H7 (cell line): ENCODE measurements at regions not wholly inside any gene's neighbourhood (a gene's known extent, or its start where the extent isn't known, plus 50 kb on each side); places are given as distances from the start of the nearest gene placed in this dataset.

Source experiments
- DNase-seq: peaks from one replicate; pipeline ENCODE4 v3.0.0; 2012
- H3K27me3 ChIP-seq: 2 replicates; pipeline ENCODE4 v1.6.0; 2011; ENCODE audit warnings: mild to moderate bottlenecking, low read length; ENCODE audit not compliant: control insufficient read depth, insufficient read depth
- H3K36me3 ChIP-seq: replicated peaks from 2 replicates; pipeline ENCODE4 v1.5.1; 2011; ENCODE audit warnings: low read length; ENCODE audit not compliant: control insufficient read depth, insufficient read depth
- H3K4me3 ChIP-seq: 2 replicates; pipeline ENCODE4 v1.5.1; 2011; ENCODE audit warnings: low read depth, mild to moderate bottlenecking, control low read depth, low read length, moderate library complexity; ENCODE audit not compliant: insufficient read depth

GRCh38 chr13:47650209-47650608, 350.9 kb downstream of the SUCLA2 start:
- H3K36me3 ChIP-seq, result no peaks in the 10 kb centered on the region
- no peaks in the 10 kb centered on the region for H3K27me3 ChIP-seq
- no peak overlapping the region for H3K4me3 ChIP-seq
- no peak for DNase-seq

GRCh38 chr13:47647001-47647400, 354.1 kb downstream of the SUCLA2 start:
- H3K27me3 ChIP-seq, result no peaks in the 10 kb centered on the region
- H3K4me3 ChIP-seq, result no peak overlapping the region
- DNase-seq, result no peak
- no peaks in the 10 kb centered on the region for H3K36me3 ChIP-seq

- no peak overlapping the region for H3K4me3 ChIP-seq
- no peak for DNase-seq
- H3K27me3 ChIP-seq, result no peaks in the 10 kb centered on the region
- H3K36me3 ChIP-seq, result no peaks in the 10 kb centered on the region
These were observed 354.8 kb downstream of the SUCLA2 start for GRCh38 chr13:47646298-47646697.

GRCh38 chr13:47639738-47640447, 361.2 kb downstream of the SUCLA2 start:
- no peaks in the 10 kb centered on the region for H3K27me3 ChIP-seq
- DNase-seq, result no peak
- no peaks in the 10 kb centered on the region for H3K36me3 ChIP-seq
- H3K4me3 ChIP-seq, result no peak overlapping the region

- DNase-seq, result no peak
- no peaks in the 10 kb centered on the region for H3K27me3 ChIP-seq
- no peaks in the 10 kb centered on the region for H3K36me3 ChIP-seq
- no peak overlapping the region for H3K4me3 ChIP-seq
These were observed 362.4 kb downstream of the SUCLA2 start for GRCh38 chr13:47638627-47639026.

GRCh38 chr13:47632311-47632710, 368.8 kb downstream of the SUCLA2 start:
- DNase-seq, result no peak
- Histone ChIP-seq H3K36me3 (no peaks in the 10 kb centered on the region), H3K27me3 (no peaks in the 10 kb centered on the region), H3K4me3 (no peak overlapping the region)

- Histone ChIP-seq H3K4me3 (no peak overlapping the region), H3K36me3 (no peaks in the 10 kb centered on the region), H3K27me3 (no peaks in the 10 kb centered on the region)
- DNase-seq, result no peak
These were observed 372.4 kb downstream of the SUCLA2 start for GRCh38 chr13:47628666-47629065.

- DNase-seq, result no peak
- Histone ChIP-seq H3K36me3 (no peaks in the 10 kb centered on the region), H3K27me3 (no peaks in the 10 kb centered on the region), H3K4me3 (no peak overlapping the region)
These were observed 377.2 kb downstream of the SUCLA2 start for GRCh38 chr13:47623862-47624261.

GRCh38 chr13:47621931-47622330, 379.1 kb downstream of the SUCLA2 start:
- H3K27me3 ChIP-seq, result no peaks in the 10 kb centered on the region
- no peak for DNase-seq
- no peaks in the 10 kb centered on the region for H3K36me3 ChIP-seq
- no peak overlapping the region for H3K4me3 ChIP-seq

GRCh38 chr13:47611664-47612288, 389.3 kb downstream of the SUCLA2 start:
- DNase-seq, result no peak
- H3K27me3 ChIP-seq, result no peaks in the 10 kb centered on the region

GRCh38 chr13:47610687-47611086, 390.4 kb downstream of the SUCLA2 start:
- no peaks in the 10 kb centered on the region for H3K27me3 ChIP-seq

More at GRCh38 chr13:47611664-47612288, 389.3 kb downstream of the SUCLA2 start:
- Histone ChIP-seq H3K4me3 (no peak overlapping the region), H3K36me3 (no peaks in the 10 kb centered on the region)

GRCh38 chr13:47603365-47603764, 397.7 kb downstream of the SUCLA2 start:
- H3K36me3 ChIP-seq, result no peaks in the 10 kb centered on the region
- no peak for DNase-seq
- no peak overlapping the region for H3K4me3 ChIP-seq
- no peaks in the 10 kb centered on the region for H3K27me3 ChIP-seq

More at GRCh38 chr13:47610687-47611086, 390.4 kb downstream of the SUCLA2 start:
- Histone ChIP-seq H3K36me3 (no peaks in the 10 kb centered on the region), H3K4me3 (no peak overlapping the region)
- no peak for DNase-seq

GRCh38 chr13:47598340-47598911, 402.6 kb downstream of the SUCLA2 start:
- H3K27me3 ChIP-seq, result no peaks in the 10 kb centered on the region
- H3K36me3 ChIP-seq, result no peaks in the 10 kb centered on the region
- no peak overlapping the region for H3K4me3 ChIP-seq
- no peak for DNase-seq

GRCh38 chr13:47594833-47595232, 406.2 kb downstream of the SUCLA2 start:
- peak; percentile 16 for DNase-seq
- Histone ChIP-seq H3K36me3 (no peaks in the 10 kb centered on the region), H3K4me3 (no peak overlapping the region), H3K27me3 (no peaks in the 10 kb centered on the region)

GRCh38 chr13:47592256-47592655, 408.8 kb downstream of the SUCLA2 start:
- no peaks in the 10 kb centered on the region for H3K36me3 ChIP-seq
- H3K27me3 ChIP-seq, result no peaks in the 10 kb centered on the region
- no peak for DNase-seq
- no peak overlapping the region for H3K4me3 ChIP-seq
